D341Med (cell line): ENCODE measurements at regions not wholly inside any gene's neighbourhood (a gene's known extent, or its start where the extent isn't known, plus 50 kb on each side); places are given as distances from the start of the nearest gene placed in this dataset.
"Not testable (repeated sequence)": the region's sequence is repeated elsewhere in the genome, so short reads cannot be mapped to it uniquely, and the experiment has no call there.

Source experiments
- DNase-seq: peaks from one replicate; pipeline ENCODE4 v3.0.0; 2012; ENCODE audit warnings: low spot score

DNA sequence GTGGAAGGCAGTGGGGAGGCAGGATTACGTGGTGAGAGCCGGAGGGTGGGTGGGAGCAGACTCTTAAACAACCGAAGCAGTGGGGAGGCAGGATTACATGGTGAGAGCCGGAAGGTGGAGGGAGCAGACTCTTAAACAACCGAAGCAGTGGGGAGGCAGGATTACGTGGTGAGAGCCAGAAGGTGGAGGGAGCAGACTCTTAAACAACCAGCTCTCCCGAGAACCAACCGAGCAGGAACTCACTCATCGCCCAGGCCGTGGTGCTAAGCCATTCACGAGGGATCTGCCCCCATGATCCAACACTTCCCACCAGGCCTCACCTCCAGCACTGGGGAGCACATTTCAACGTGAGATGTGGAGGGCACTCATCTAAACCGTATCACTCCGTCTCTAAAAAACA, 87.7 kb downstream of the RTP5 start:
- DNase-seq = no peak

DNA sequence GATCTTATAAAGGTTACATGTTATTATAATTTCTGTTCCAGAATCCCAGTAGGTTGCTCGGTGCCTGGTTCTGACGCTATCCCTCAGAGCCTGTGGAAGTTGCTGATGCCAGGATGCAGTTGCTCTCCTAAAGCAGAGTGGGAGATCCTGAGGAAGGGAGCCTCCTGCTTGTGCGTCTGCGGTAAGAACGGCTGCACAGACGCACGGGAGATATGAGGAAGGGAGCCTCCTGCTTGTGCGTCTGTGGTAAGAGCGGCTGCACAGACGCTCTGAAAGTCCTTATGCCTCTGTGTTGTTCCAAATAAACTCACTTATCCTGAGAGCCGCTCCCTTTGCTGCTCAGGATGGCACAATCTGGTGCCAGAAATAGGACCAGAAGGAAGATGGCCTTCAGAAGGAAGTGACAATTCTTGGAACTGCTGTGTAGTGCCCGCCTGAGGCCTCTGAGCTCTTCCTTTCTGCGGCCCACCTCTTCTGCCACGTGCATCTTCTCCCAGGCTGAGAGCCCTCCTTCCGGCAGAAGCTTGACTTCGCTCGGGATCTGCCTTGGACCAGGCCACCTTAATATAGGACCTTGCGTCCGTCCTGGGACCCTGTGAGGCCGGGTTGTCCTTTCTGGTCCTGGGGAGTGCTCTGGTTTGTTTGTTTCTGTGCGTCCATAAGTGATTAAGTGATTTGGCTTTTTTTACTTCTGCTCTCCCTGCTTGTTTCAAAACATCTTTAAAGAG, 89.5 kb downstream of the RTP5 start:
- DNase-seq = no peak

DNA sequence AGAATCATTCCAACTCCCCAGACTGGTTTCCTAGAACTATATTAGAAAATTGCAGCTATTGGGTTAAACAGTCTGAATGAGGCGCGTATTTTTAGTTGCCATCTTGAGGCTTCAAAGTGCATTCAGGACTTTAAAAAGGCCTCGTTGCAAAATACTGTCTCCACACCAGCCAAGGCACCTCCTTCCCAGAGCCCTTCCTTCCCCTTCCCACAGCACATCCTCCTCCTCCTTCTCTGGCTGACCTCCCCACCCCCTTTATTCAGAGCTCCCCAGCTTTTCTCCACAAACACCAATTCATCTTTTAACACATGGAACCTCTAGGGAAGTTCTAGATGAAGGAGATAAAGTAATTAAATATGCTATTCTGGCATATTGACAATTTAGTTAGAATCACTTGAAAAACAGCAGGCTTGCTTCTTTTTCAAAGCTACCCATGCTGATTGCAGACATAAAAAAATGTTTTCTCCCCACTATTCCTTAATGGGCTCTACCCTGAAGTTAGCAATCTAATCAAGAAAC, 90.3 kb downstream of the RTP5 start:
- no peak for DNase-seq

DNA sequence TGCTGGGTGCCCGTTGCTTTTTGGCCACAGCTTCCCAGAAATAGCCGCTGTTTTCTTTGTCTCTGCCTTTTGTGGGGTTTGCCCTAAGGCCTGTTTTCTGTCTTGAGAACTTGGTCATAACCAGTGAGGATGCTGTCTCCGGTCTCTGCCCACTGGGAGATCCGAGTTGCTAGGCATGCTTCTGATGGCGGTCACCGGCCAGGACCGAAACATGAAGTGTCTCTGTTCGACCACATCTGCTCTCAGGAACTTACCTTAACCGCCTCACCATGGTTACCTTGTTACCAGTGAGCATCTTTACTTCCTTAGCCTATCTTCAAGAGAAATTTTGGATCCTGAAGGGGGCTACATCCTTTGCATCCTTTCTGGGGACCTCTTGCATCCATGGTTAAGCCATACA, 91.9 kb downstream of the RTP5 start:
- no peak for DNase-seq

DNA sequence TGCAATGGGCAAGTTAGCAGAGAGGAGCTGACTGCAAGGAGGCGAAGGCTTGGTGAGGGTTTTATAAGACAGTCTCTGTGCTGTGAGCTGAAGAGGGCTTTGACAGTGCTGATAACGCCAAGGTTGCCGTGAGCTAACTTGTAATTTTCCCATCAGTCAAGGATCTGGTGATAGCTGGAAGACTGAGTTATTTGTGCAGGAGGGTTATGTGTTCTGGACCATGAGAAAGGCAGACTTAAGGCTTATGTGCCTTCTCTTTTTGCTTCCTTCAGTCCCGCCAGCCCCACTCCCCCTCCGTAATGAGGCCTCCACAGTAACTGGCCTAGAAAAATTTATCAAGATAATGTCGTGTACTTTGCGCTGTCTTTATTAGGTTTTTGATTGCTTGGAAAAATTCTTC, 94.6 kb downstream of the RTP5 start:
- no peak for DNase-seq

DNA sequence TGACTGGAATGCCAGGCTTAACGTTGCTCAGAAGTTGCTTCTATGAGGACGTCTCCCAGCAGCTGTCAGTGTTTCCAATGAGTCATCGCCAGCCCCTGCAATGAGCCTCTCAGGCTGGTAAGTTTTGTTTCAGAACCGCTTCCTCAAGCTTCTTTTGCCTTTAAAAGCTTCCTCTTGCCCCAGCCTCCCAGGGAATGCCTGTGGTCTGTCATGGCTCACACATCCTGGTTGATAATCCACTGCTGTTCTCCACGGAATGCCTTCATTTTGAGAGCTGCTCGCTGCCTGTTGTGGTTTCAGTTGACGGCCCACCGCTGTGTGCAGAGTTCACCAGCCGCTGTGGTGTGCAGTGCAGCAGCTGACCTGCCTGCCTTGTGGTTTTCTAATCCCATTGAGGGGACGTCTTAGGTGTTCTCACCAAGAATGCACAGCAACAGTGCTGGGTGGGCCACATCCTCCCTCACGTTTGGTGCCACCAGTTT, 96.4 kb downstream of the RTP5 start:
- DNase-seq = no peak

GRCh38 chr2:241966647-241967466, 97.3 kb downstream of the RTP5 start:
- no peak for DNase-seq

DNA sequence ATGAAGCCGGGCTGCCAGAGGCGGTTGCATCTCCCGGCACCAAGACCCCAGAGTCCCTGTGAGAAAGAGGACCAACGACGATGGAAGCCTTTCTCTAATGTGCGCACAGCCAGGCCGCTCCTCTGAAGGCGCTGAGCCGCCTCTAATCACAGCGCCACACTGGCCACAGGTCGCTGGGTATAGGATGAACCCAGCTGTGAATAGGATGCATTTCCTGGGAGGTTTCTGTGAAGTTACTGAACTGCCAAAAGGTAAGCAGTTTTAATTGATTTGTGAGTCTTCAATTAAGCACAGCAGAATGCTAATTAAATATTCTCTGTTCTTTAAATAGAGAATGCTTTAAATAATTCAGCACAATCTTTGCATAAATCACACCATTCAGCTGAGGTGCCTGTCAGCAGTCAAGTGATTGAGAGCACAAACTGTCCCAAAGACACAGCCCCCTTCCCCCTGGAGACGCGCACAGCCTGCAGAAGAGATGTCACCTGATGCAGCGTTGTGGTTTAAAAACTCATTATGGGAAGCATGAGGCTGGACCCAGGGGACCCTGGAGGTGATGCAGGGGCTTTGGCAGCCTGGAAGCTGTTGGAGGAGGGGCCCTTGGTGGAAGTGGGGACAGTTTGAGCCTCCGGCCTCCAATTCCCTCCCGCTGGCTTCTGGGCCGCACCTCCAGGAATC, 98.1 kb downstream of the RTP5 start:
- no peak for DNase-seq

- DNase-seq = no peak
Observed at GRCh38 chr2:241968417-241968816, 98.9 kb downstream of the RTP5 start.

DNA sequence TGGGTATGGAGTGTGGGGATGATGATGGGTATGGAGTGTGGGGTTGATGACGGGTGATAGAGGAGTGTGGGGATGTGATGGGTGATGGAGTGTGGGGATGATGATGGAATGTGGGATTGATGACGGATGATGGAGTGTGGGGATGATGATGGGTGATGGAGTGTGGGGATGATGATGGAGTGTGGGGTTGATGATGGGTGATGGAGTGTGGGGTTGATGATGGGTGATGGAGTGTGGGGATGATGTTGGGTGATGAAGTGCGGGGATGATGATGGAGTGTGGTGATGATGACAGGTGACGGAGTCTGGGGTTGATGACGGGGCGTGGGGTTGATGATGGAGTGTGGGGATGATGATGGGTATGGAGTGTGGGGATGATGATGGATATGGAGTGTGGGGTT, 99.7 kb downstream of the RTP5 start:
- DNase-seq = not testable (repeated sequence)

GRCh38 chr2:241970716-241971115, 101.2 kb downstream of the RTP5 start:
- DNase-seq = no peak

GRCh38 chr2:241974096-241974495, 104.6 kb downstream of the RTP5 start:
- no peak for DNase-seq

- no peak for DNase-seq
Observed at GRCh38 chr2:241974851-241975592, 105.5 kb downstream of the RTP5 start.

- no peak for DNase-seq
Observed at GRCh38 chr2:241975593-241976284, 106.2 kb downstream of the RTP5 start.

- no peak for DNase-seq
Observed at GRCh38 chr2:241976296-241976695, 106.8 kb downstream of the RTP5 start.

GRCh38 chr2:241977557-241978300, 108.2 kb downstream of the RTP5 start:
- no peak for DNase-seq

DNA sequence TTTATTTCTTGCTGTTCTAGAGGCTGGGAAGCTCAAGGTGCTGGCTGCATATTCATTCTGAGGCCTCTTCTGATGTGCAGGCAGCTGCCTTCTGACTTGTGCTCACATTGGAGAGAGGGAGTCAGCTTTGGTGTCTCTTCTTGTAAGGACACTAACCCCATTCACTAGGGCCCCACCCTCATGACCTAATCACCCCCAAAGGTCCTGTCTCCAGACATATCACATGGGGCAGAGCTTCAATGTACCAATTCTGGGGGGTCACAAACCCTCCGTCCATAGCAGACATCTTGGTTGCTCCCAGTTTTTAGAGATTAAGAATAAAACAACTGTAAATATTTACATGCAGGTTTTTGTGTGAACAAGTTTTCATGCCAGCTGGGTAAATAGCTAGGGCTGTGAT, 109.1 kb downstream of the RTP5 start:
- no peak for DNase-seq

- no peak for DNase-seq
Observed at GRCh38 chr2:241980193-241980592, 110.7 kb downstream of the RTP5 start.

DNA sequence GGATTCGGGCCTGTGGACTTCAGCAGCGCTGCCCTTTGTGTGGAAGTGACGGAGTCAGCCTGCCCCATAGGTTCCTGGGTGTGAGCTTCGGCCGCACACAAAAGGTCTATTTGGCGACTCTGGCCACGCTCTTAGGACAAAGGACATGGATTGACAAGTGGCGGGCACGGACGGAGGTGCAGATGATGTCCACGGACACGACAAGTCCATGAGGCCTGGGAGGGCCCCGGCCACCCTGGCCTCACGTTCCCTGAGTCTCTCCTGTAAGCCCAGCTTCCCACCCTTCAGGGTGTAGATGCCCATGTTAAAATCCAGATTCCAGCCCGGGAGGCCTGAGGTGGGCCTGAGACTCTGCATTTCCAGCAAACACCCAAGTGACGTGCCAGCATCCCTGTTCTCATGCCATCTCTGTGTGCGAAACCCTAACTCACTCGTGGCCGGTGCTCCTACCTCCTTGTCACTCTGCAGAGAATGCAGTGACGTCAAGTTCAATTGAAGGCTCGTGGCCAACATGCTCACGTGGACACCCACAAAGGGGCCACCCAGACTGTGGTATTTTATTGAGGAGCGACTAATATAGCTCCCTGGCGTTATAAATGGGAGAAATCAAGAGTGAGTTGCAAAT, 111.7 kb downstream of the RTP5 start:
- DNase-seq = no peak
